SK-N-SH (cell line): ENCODE measurements at regions not wholly inside any gene's neighbourhood (a gene's known extent, or its start where the extent isn't known, plus 50 kb on each side); places are given as distances from the start of the nearest gene placed in this dataset.

Experiments
- CTCF ChIA-PET: fragments of 300-600, 350-600 bp; formaldehyde crosslinking; extraction: SDS; loops from one replicate; lab custom pipeline; 2021; lab: Yijun Ruan, JAX
- POLR2A ChIA-PET: fragments of 350-600 bp; sonication (Branson Sonifier 250); formaldehyde crosslinking; extraction: SDS; loops from one replicate; lab custom pipeline; 2020; ENCODE audit warnings: antibody characterized with exemption, inconsistent platforms; lab: Yijun Ruan, JAX
- DNase-seq: peaks from one replicate; pipeline ENCODE4 v3.0.0; 2012
- H2AFZ ChIP-seq: fragments of 200-600 bp; sonication (generic); 2 replicates; pipeline ENCODE4 v1.8.1; 2016; ENCODE audit warnings: antibody characterized with exemption, mild to moderate bottlenecking, low read depth
- H3F3A ChIP-seq: fragments of 200-600 bp; sonication (generic); replicated peaks from 2 replicates; pipeline ENCODE3; 2016; ENCODE audit warnings: antibody characterized with exemption, mild to moderate bottlenecking; ENCODE audit not compliant: insufficient read depth
- H3K27ac ChIP-seq, 2 experiments: fragments of 200-500 bp in 1 of 2; fragments of 200-600 bp in 1 of 2; sonication (Bioruptor generic) in 1 of 2; sonication (generic), shearing (Covaris generic) in 1 of 2; 2 replicates each; pipeline versions ENCODE4 v1.5.1 to v1.6.1; 2014 to 2016; ENCODE audit warnings: low read depth in 2 of 2, inconsistent platforms in 1 of 2, low read length in 1 of 2, mild to moderate bottlenecking in 1 of 2, mixed read lengths in 1 of 2
- H3K27me3 ChIP-seq: fragments of 200-600 bp; sonication (generic), shearing (Covaris generic); 2 replicates; pipeline ENCODE4 v1.6.1; 2016; ENCODE audit warnings: mixed run types; ENCODE audit not compliant: insufficient read depth
- H3K36me3 ChIP-seq, 2 experiments: fragments of 200-500 bp in 1 of 2; fragments of 200-600 bp in 1 of 2; sonication (Bioruptor generic) in 1 of 2; sonication (generic) in 1 of 2; replicated peaks in 1 of 2; 2 replicates each; pipeline versions ENCODE3 to v1.5.1; 2014 to 2016; ENCODE audit warnings: low read length in 1 of 2, mild to moderate bottlenecking in 1 of 2; ENCODE audit not compliant: insufficient read depth in 2 of 2, control insufficient read depth in 1 of 2
- H3K4me1 ChIP-seq, 2 experiments: fragments of 200-500 bp in 1 of 2; fragments of 200-600 bp in 1 of 2; sonication (Bioruptor generic) in 1 of 2; sonication (generic), shearing (Covaris generic) in 1 of 2; 2 replicates each; pipeline versions ENCODE4 v1.5.1 to v1.6.1; 2014 to 2016; ENCODE audit warnings: low read depth in 1 of 2, low read length in 1 of 2, mixed run types in 1 of 2; ENCODE audit not compliant: insufficient read depth in 2 of 2, control insufficient read depth in 1 of 2
- H3K4me2 ChIP-seq: fragments of 200-600 bp; sonication (generic), shearing (Covaris generic); 2 replicates; pipeline ENCODE4 v1.6.1; 2017; ENCODE audit warnings: mixed run types
- H3K4me3 ChIP-seq, 2 experiments: fragments of 200-500 bp in 1 of 2; fragments of 200-600 bp in 1 of 2; sonication (Bioruptor generic) in 1 of 2; sonication (generic), shearing (Covaris generic) in 1 of 2; 2 replicates each; pipeline versions ENCODE4 v1.5.1 to v1.8.1; 2014 to 2016; ENCODE audit warnings: low read depth in 2 of 2, inconsistent platforms in 1 of 2, low read length in 1 of 2, mild to moderate bottlenecking in 1 of 2, mixed read lengths in 1 of 2, moderate library complexity in 1 of 2
- H3K79me2 ChIP-seq: fragments of 200-600 bp; sonication (generic); 2 replicates; pipeline ENCODE4 v1.8.1; 2017; ENCODE audit warnings: mild to moderate bottlenecking; ENCODE audit not compliant: insufficient read depth
- H3K9ac ChIP-seq: fragments of 200-600 bp; sonication (generic); 2 replicates; pipeline ENCODE4 v1.6.1; 2017; ENCODE audit warnings: mixed run types
- H3K9me2 ChIP-seq: fragments of 200-600 bp; sonication (generic); 2 replicates; pipeline ENCODE4 v1.6.1; 2017; ENCODE audit warnings: mixed run types
- H3K9me3 ChIP-seq: fragments of 200-600 bp; sonication (generic); 2 replicates; pipeline ENCODE4 v1.6.1; 2017; ENCODE audit warnings: mixed run types, mild to moderate bottlenecking, moderate library complexity
- H4K20me1 ChIP-seq: fragments of 200-600 bp; sonication (generic); 2 replicates; pipeline ENCODE4 v1.6.1; 2017; ENCODE audit warnings: mild to moderate bottlenecking, mixed run types; ENCODE audit not compliant: insufficient read depth
- CHD2 ChIP-seq: fragments of 150-350 bp; IDR thresholded peaks from 2 replicates; pipeline ENCODE4 v1.6.1; 2018; ENCODE audit warnings: low read length; ENCODE audit not compliant: partially characterized antibody
- FOSL2 ChIP-seq: IDR thresholded peaks from 2 replicates; pipeline ENCODE4 v1.4.0; 2012; ENCODE audit warnings: low read depth, mild to moderate bottlenecking, moderate library complexity, borderline replicate concordance
- FOXJ3 ChIP-seq: sonication (generic); formaldehyde crosslinking; IDR thresholded peaks from 2 replicates; pipeline ENCODE4 v1.5.1; 2020; ENCODE audit warnings: mild to moderate bottlenecking, missing genetic modification reagents
- FOXM1 ChIP-seq: IDR thresholded peaks from 2 replicates; pipeline ENCODE4 v1.4.0; 2012; ENCODE audit warnings: low read depth, mild to moderate bottlenecking
- GABPA ChIP-seq: IDR thresholded peaks from 2 replicates; pipeline ENCODE4 v1.4.0; 2012; ENCODE audit warnings: low read depth, mild to moderate bottlenecking
- GATA2 ChIP-seq: sonication (generic); formaldehyde crosslinking; IDR thresholded peaks from 2 replicates; pipeline ENCODE4 v1.5.0; 2020; ENCODE audit warnings: mild to moderate bottlenecking, missing genetic modification reagents
- JUND ChIP-seq: IDR thresholded peaks from 2 replicates; pipeline ENCODE4 v1.4.0; 2012
- MEF2A ChIP-seq: IDR thresholded peaks from 2 replicates; pipeline ENCODE4 v1.4.0; 2012; ENCODE audit warnings: low read depth, borderline replicate concordance
- MXI1 ChIP-seq: IDR thresholded peaks from 2 replicates; pipeline ENCODE4 v1.6.1; 2012; ENCODE audit warnings: mild to moderate bottlenecking, low read depth, low read length, improper control_type of control experiment
- NFIC ChIP-seq: IDR thresholded peaks from 2 replicates; pipeline ENCODE4 v1.4.0; 2012; ENCODE audit warnings: borderline replicate concordance
- NRF1 ChIP-seq: IDR thresholded peaks from 2 replicates; pipeline ENCODE4 v1.6.1; 2012; ENCODE audit warnings: low read depth, mild to moderate bottlenecking, low read length
- PBX3 ChIP-seq: IDR thresholded peaks from 2 replicates; pipeline ENCODE4; 2012
- RCOR1 ChIP-seq: fragments of 150-350 bp; IDR thresholded peaks from 2 replicates; pipeline ENCODE4 v1.6.1; 2017; ENCODE audit warnings: antibody characterized with exemption, low read length
- SIN3A ChIP-seq: IDR thresholded peaks from 2 replicates; pipeline ENCODE4 v1.6.1; 2012; ENCODE audit warnings: low read depth, mild to moderate bottlenecking, low read length, moderate library complexity, borderline replicate concordance
- SMC3 ChIP-seq: IDR thresholded peaks from 2 replicates; pipeline ENCODE4 v1.6.1; 2012; ENCODE audit warnings: low read depth, low read length, improper control_type of control experiment
- TCF12 ChIP-seq: IDR thresholded peaks from 2 replicates; pipeline ENCODE4 v1.4.0; 2012
- USF1 ChIP-seq: IDR thresholded peaks from 2 replicates; pipeline ENCODE4 v1.4.0; 2012; ENCODE audit warnings: low read depth, borderline replicate concordance
- WGBS: methylation state at CpG from one replicate; pipeline ENCODE4 v1.1.6; 2017; ENCODE audit warnings: low lambda C conversion rate; 5-methylcytosine and 5-hydroxymethylcytosine counted together
- TF ChIP-seq, protein P1 (sequence below): fragments of 150-350 bp; IDR thresholded peaks from 2 replicates; pipeline ENCODE4 v1.6.1; 2016; ENCODE audit warnings: mild to moderate bottlenecking, low read depth, low read length

GRCh38 chr12:62082448-62082847, 177.8 kb upstream of the USP15 start:
- no peak for TF ChIP-seq MEF2A
- TF ChIP-seq FOXJ3 (CRISPR knock-in tag), result no peak
- no peak for TF ChIP-seq NFIC
- no peak for TF ChIP-seq GATA2 (CRISPR knock-in tag)
- no peak for TF ChIP-seq MXI1
- no peaks in the 10 kb centered on the region for H3K9me3 ChIP-seq
- no peak overlapping the region for H3K4me2 ChIP-seq
- CTCF ChIA-PET, result no interaction called here
- no peak overlapping the region for H2AFZ ChIP-seq
- 14% methylated on average over 1 of the region's 1 CpG for WGBS
- H3K79me2 ChIP-seq, result no peaks in the 10 kb centered on the region
- H3K9ac ChIP-seq, result no peak overlapping the region
- no peak for DNase-seq
- no peaks in the 10 kb centered on the region for H3K27me3 ChIP-seq
- no peaks in the 10 kb centered on the region for H3K36me3 ChIP-seq
- no peaks in the 10 kb centered on the region for H4K20me1 ChIP-seq
- H3K4me1 ChIP-seq, result no peaks in the 10 kb centered on the region
- H3K9me2 ChIP-seq, result no peaks in the 10 kb centered on the region
- no peak overlapping the region for H3K27ac ChIP-seq
- no peak overlapping the region for H3K4me3 ChIP-seq
- H3F3A ChIP-seq, result no peaks in the 10 kb centered on the region
- POLR2A ChIA-PET, result no interaction called here

DNA sequence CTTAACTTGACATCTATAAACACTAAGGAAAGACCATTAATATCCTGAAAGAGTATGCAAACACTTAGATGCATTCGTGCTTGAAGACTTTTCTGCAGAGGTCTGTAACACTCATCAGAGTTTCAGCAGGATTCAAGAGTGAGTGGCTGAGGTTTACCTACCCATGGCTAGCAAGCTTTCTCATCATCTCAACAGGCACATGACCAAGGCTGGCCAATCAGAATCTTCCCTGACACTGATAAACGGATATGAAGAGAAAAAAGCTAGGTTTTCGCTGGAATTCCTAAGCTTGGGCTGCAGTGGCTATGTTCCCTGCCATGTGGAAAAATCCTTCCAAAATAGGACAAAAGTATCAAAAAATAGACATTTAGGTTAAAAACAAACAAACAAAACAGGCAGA, 162.1 kb upstream of the USP15 start:
- CTCF ChIA-PET, result interaction anchor here (1.3 kb wide), 1 partner anchor 25 kb away, joined by 3 read pairs; no protein-coding TSS in a partner anchor
- TF ChIP-seq USF1 (peak; percentile 23; the same call in 1 of the 2 replicates), CHD2 (no peak)

GRCh38 chr12:62103748-62104147, 156.5 kb upstream of the USP15 start:
- ChIA-PET CTCF (interaction anchor here (0.7 kb wide), 1 partner anchor 33 kb away, joined by 3 read pairs; no protein-coding TSS in a partner anchor), POLR2A (no interaction called here)

More for the DNA sequence above, 162.1 kb upstream of the USP15 start:
- H3K9ac ChIP-seq, result no peak overlapping the region
- no peaks in the 10 kb centered on the region for H3K27me3 ChIP-seq
- no peak overlapping the region for H2AFZ ChIP-seq
- no peaks in the 10 kb centered on the region for H3K36me3 ChIP-seq
- H3K4me1 ChIP-seq, result no peaks in the 10 kb centered on the region
- DNase-seq, result no peak
- no peaks in the 10 kb centered on the region for H3K79me2 ChIP-seq
- H4K20me1 ChIP-seq, result no peaks in the 10 kb centered on the region
- 8% methylated on average over 3 of the region's 3 CpGs for WGBS
- H3F3A ChIP-seq, result no peaks in the 10 kb centered on the region
- H3K4me2 ChIP-seq, result no peak overlapping the region
- no peaks in the 10 kb centered on the region for H3K9me3 ChIP-seq
- H3K4me3 ChIP-seq, result no peak overlapping the region
- no peaks in the 10 kb centered on the region for H3K9me2 ChIP-seq
- POLR2A ChIA-PET, result no interaction called here
- no peak overlapping the region for H3K27ac ChIP-seq

More at GRCh38 chr12:62103748-62104147, 156.5 kb upstream of the USP15 start:
- no peak overlapping the region for H3K4me3 ChIP-seq
- H3K27me3 ChIP-seq, result no peaks in the 10 kb centered on the region
- no peak overlapping the region for H3K9ac ChIP-seq
- H3K36me3 ChIP-seq, result no peaks in the 10 kb centered on the region
- H3K27ac ChIP-seq, result no peak overlapping the region
- H3K79me2 ChIP-seq, result no peaks in the 10 kb centered on the region
- no peaks in the 10 kb centered on the region for H3K9me2 ChIP-seq
- 0 out of 4 replicates have a peak, but pooled peaks cover 0 to 3% of the 10 kb centered on the region in 2 experiments for H3K4me1 ChIP-seq
- H2AFZ ChIP-seq, result no peak overlapping the region
- no peak for TF ChIP-seq FOSL2
- no peak for TF ChIP-seq MEF2A
- no peak for TF ChIP-seq TCF12
- TF ChIP-seq NFIC, result no peak
- TF ChIP-seq SIN3A, result no peak
- no peak for TF ChIP-seq FOXJ3 (CRISPR knock-in tag)
- TF ChIP-seq FOXM1, result no peak
- no peak for TF ChIP-seq PBX3
- no peak for TF ChIP-seq JUND
- no peak for TF ChIP-seq RCOR1
- no peak for TF ChIP-seq GABPA
- TF ChIP-seq, protein P1, sequence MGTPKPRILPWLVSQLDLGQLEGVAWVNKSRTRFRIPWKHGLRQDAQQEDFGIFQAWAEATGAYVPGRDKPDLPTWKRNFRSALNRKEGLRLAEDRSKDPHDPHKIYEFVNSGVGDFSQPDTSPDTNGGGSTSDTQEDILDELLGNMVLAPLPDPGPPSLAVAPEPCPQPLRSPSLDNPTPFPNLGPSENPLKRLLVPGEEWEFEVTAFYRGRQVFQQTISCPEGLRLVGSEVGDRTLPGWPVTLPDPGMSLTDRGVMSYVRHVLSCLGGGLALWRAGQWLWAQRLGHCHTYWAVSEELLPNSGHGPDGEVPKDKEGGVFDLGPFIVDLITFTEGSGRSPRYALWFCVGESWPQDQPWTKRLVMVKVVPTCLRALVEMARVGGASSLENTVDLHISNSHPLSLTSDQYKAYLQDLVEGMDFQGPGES, result no peak
- no peak for TF ChIP-seq NRF1
- TF ChIP-seq SMC3, result no peak
- H3F3A ChIP-seq, result no peaks in the 10 kb centered on the region
- DNase-seq, result no peak
- H4K20me1 ChIP-seq, result no peaks in the 10 kb centered on the region
- H3K9me3 ChIP-seq, result no peaks in the 10 kb centered on the region
- H3K4me2 ChIP-seq, result no peak overlapping the region
